A549 (cell line): ENCODE measurements at regions not wholly inside any gene's neighbourhood (a gene's known extent, or its start where the extent isn't known, plus 50 kb on each side); places are given as distances from the start of the nearest gene placed in this dataset.

Experiments
- ATAC-seq, 2 experiments: fragments of 200-7000 bp in 1 of 2; fragments of >200 bp in 1 of 2; cut with Nextera tagmentation in 1 of 2; cut with Tn5 transposase in 1 of 2; 3 replicates each; pipeline versions ENCODE4 v1.8.0 to v1.9.1; 2018 to 2020; ENCODE audit warnings: mild to moderate bottlenecking in 1 of 2, moderate library complexity in 1 of 2
- CTCF ChIA-PET: fragments of 300-600 bp; sonication (Branson Sonifier 250); formaldehyde crosslinking; extraction: SDS; loops from one replicate; lab custom pipeline; 2021; ENCODE audit warnings: antibody characterized with exemption, inconsistent platforms; lab: Yijun Ruan, JAX
- POLR2A ChIA-PET: fragments of 350-600 bp; formaldehyde crosslinking; extraction: SDS; loops from one replicate; lab custom pipeline; 2021; ENCODE audit warnings: antibody characterized with exemption, inconsistent platforms; lab: Yijun Ruan, JAX
- DNase-seq, 2 experiments: peaks; one replicate each; pipeline versions ENCODE4 v3.0.0 to v3.0.0-alpha.2; 2011 to 2016; ENCODE audit warnings: low read depth in 1 of 2, low spot score in 1 of 2
- FAIRE-seq: peaks from 2 replicates; lab custom pipeline; 2011; peaks lifted over from hg19 to GRCh38; lab: Jason Lieb, UNC
- H3K27ac ChIP-seq, 2 experiments: fragments of >200 bp; sonication (Bioruptor Twin); formaldehyde crosslinking; 3 replicates each; pipeline ENCODE4 v1.5.1; 2016 to 2017
- H3K4me1 ChIP-seq: fragments of >200 bp; sonication (Bioruptor Twin); formaldehyde crosslinking; 3 replicates; pipeline ENCODE4 v1.6.1; 2016
- H3K4me2 ChIP-seq: fragments of >200 bp; sonication (Bioruptor Twin); formaldehyde crosslinking; 3 replicates; pipeline ENCODE4 v1.6.1; 2016
- H3K4me3 ChIP-seq: fragments of >200 bp; sonication (Bioruptor Twin); formaldehyde crosslinking; 3 replicates; pipeline ENCODE4 v1.5.1; 2016
- H3K9me3 ChIP-seq: fragments of >200 bp; sonication (Bioruptor Twin); formaldehyde crosslinking; 3 replicates; pipeline ENCODE4 v1.6.1; 2016
- BHLHE40 ChIP-seq: IDR thresholded peaks from 2 replicates; pipeline ENCODE4 v1.6.1; 2012; ENCODE audit warnings: low read depth, low read length, inconsistent platforms
- CEBPB ChIP-seq, 2 experiments: fragments of >200 bp in 1 of 2; sonication (Bioruptor Twin) in 1 of 2; formaldehyde crosslinking in 1 of 2; IDR thresholded peaks; 2 replicates each; pipeline ENCODE4 v1.6.1; 2012 to 2016
- GATA3 ChIP-seq: IDR thresholded peaks from 2 replicates; pipeline ENCODE4 v1.6.1; 2012; ENCODE audit warnings: borderline replicate concordance
- HOXA7 ChIP-seq: fragments of 250-450 bp; sonication (Bioruptor Pico); IDR thresholded peaks from 2 replicates; pipeline ENCODE4 v1.5.0; 2020; ENCODE audit warnings: mild to moderate bottlenecking, moderate library complexity
- HOXB13 ChIP-seq: fragments of 250-450 bp; sonication (Bioruptor Pico); IDR thresholded peaks from 2 replicates; pipeline ENCODE4 v1.5.0; 2020; ENCODE audit warnings: low read depth, mild to moderate bottlenecking, moderate library complexity
- KDM1A ChIP-seq: fragments of 200-600 bp; sonication (generic); IDR thresholded peaks from 2 replicates; pipeline ENCODE4 v1.6.1; 2016; ENCODE audit warnings: low read depth, mild to moderate bottlenecking
- KDM5A ChIP-seq: fragments of 200-600 bp; sonication (generic); IDR thresholded peaks from 2 replicates; pipeline ENCODE4 v1.6.1; 2016; ENCODE audit warnings: antibody characterized with exemption, mild to moderate bottlenecking
- MAFK ChIP-seq: fragments of 450-650 bp; IDR thresholded peaks from 2 replicates; pipeline ENCODE4 v1.6.1; 2014; ENCODE audit not compliant: partially characterized antibody
- MAZ ChIP-seq: fragments of 150-350 bp; IDR thresholded peaks from 2 replicates; pipeline ENCODE4 v1.6.1; 2014; ENCODE audit warnings: antibody characterized with exemption, low read depth, low read length, borderline replicate concordance
- MYC ChIP-seq: IDR thresholded peaks from 2 replicates; pipeline ENCODE4 v1.6.1; 2012; ENCODE audit warnings: mild to moderate bottlenecking, inconsistent platforms, low read length, improper control_type of control experiment, borderline replicate concordance
- NFE2L2 ChIP-seq: fragments of 150-350 bp; conservative IDR thresholded peaks from 2 replicates; pipeline ENCODE4 v1.6.1; 2014; ENCODE audit warnings: low read length
- PHF8 ChIP-seq: fragments of 200-600 bp; sonication (generic); IDR thresholded peaks from 2 replicates; pipeline ENCODE4 v1.6.1; 2016; ENCODE audit warnings: low read depth, mild to moderate bottlenecking, antibody characterized with exemption, moderate library complexity, borderline replicate concordance
- RCOR1 ChIP-seq: fragments of 150-350 bp; IDR thresholded peaks from 2 replicates; pipeline ENCODE4 v1.6.1; 2014; ENCODE audit warnings: antibody characterized with exemption, low read length, low read depth
- RNF2 ChIP-seq: fragments of 200-600 bp; sonication (generic); IDR thresholded peaks from 2 replicates; pipeline ENCODE4 v1.6.1; 2016; ENCODE audit warnings: low read depth, mild to moderate bottlenecking, antibody characterized with exemption, moderate library complexity, borderline replicate concordance
- SREBF2 ChIP-seq: fragments of 450-650 bp; IDR thresholded peaks from 2 replicates; pipeline ENCODE4 v1.6.1; 2014; ENCODE audit warnings: mild to moderate bottlenecking, moderate library complexity
- TFCP2L1 ChIP-seq: fragments of 250-450 bp; sonication (Bioruptor Pico); IDR thresholded peaks from 2 replicates; pipeline ENCODE4 v1.5.0; 2021; ENCODE audit warnings: mild to moderate bottlenecking
- ZSCAN20 ChIP-seq: fragments of 250-450 bp; sonication (Bioruptor Pico); IDR thresholded peaks from 2 replicates; pipeline ENCODE4 v1.8.0; 2022; ENCODE audit warnings: mild to moderate bottlenecking, moderate library complexity
- WGBS: methylation state at CpG from one replicate; pipeline ENCODE4 v1.1.6; 2017; ENCODE audit errors: missing lambda C conversion rate; 5-methylcytosine and 5-hydroxymethylcytosine counted together
- TF ChIP-seq, protein P1 (sequence below): IDR thresholded peaks from 2 replicates; pipeline ENCODE4 v1.6.1; 2012
- TF ChIP-seq, protein P2 (sequence below): fragments of 250-450 bp; sonication (Bioruptor Pico); IDR thresholded peaks from 2 replicates; pipeline ENCODE4 v1.5.0; 2021; ENCODE audit warnings: mild to moderate bottlenecking, moderate library complexity, borderline replicate concordance
- TF ChIP-seq, protein P3 (sequence below): fragments of 150-350 bp; IDR thresholded peaks from 2 replicates; pipeline ENCODE4 v1.6.1; 2014; ENCODE audit warnings: low read depth, mild to moderate bottlenecking, low read length
- TF ChIP-seq, protein P4 (sequence below): IDR thresholded peaks from 2 replicates; pipeline ENCODE4 v1.6.1; 2012; ENCODE audit warnings: low read depth, borderline replicate concordance
- TF ChIP-seq, protein P5 (sequence below): IDR thresholded peaks from 2 replicates; pipeline ENCODE4 v1.6.1; 2012

DNA sequence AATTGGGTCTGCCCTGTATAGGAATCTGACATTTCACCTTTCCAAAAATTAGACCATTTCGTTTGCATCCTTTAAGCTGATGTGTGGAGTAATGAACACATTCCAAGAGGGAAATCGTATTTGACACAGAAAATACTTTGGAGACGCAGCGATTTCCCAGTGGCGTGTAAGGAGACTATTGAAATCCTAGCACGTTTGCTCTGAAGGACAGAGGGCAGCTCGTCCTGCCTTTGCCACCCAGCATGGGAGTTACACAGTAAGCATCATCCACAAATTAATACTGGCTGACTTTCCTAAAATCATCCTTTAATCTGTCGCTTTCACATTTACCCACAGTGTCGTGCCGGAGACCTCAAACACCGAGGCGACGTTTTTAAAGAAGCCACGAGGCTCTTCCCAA, 925.9 kb upstream of the EEF2KMT start:
- CTCF ChIA-PET: interaction anchor here (1.1 kb wide), 1 partner anchor 618 kb away, joined by 3 read pairs; no protein-coding TSS in a partner anchor

GRCh38 chr16:6021276-6021943, 923.8 kb upstream of the EEF2KMT start:
- POLR2A ChIA-PET: no interaction called here
- Histone ChIP-seq H3K4me3 (no peak overlapping the region), H3K4me2 (no peak overlapping the region), H3K4me1 (no peaks in the 10 kb centered on the region), H3K27ac (no peak overlapping the region), H3K9me3 (no peaks in the 10 kb centered on the region)
- TF ChIP-seq NFE2L2 (no peak), MAFK (no peak), HOXA7 (CRISPR knock-in tag) (no peak)
- DNase-seq (no peak), FAIRE-seq (no peak), ATAC-seq (no peak)
- 12% methylated on average over 9 of the region's 9 CpGs for WGBS
- CTCF ChIA-PET: interaction anchor here (1.3 kb wide), 1 partner anchor 622 kb away, joined by 3 read pairs; no protein-coding TSS in a partner anchor

More for the DNA sequence above, 925.9 kb upstream of the EEF2KMT start:
- TF ChIP-seq ZSCAN20 (CRISPR knock-in tag) (no peak), HOXB13 (CRISPR knock-in tag) (no peak), MAZ (no peak), KDM5A (no peak), BHLHE40 (no peak), RCOR1 (no peak), MYC (no peak), GATA3 (no peak), HOXA7 (CRISPR knock-in tag) (no peak)
- TF ChIP-seq, protein P1, sequence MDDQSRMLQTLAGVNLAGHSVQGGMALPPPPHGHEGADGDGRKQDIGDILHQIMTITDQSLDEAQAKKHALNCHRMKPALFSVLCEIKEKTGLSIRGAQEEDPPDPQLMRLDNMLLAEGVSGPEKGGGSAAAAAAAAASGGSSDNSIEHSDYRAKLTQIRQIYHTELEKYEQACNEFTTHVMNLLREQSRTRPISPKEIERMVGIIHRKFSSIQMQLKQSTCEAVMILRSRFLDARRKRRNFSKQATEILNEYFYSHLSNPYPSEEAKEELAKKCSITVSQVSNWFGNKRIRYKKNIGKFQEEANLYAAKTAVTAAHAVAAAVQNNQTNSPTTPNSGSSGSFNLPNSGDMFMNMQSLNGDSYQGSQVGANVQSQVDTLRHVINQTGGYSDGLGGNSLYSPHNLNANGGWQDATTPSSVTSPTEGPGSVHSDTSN: no peak
- TF ChIP-seq, protein P2, sequence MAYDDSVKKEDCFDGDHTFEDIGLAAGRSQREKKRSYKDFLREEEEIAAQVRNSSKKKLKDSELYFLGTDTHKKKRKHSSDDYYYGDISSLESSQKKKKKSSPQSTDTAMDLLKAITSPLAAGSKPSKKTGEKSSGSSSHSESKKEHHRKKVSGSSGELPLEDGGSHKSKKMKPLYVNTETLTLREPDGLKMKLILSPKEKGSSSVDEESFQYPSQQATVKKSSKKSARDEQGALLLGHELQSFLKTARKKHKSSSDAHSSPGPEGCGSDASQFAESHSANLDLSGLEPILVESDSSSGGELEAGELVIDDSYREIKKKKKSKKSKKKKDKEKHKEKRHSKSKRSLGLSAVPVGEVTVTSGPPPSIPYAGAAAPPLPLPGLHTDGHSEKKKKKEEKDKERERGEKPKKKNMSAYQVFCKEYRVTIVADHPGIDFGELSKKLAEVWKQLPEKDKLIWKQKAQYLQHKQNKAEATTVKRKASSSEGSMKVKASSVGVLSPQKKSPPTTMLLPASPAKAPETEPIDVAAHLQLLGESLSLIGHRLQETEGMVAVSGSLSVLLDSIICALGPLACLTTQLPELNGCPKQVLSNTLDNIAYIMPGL (CRISPR knock-in tag): no peak
- TF ChIP-seq, all 56 proteins: peak for 0
- ATAC-seq (no peak), FAIRE-seq (no peak), DNase-seq (no peak)
- no peak overlapping the region for H3K27ac ChIP-seq
- H3K9me3 ChIP-seq: no peaks in the 10 kb centered on the region
- H3K4me3 ChIP-seq: no peak overlapping the region
- WGBS: 34% methylated on average over 14 of the region's 14 CpGs
- no peaks in the 10 kb centered on the region for H3K4me1 ChIP-seq
- no peak overlapping the region for H3K4me2 ChIP-seq
- POLR2A ChIA-PET: no interaction called here

GRCh38 chr16:6020162-6020985, 922.8 kb upstream of the EEF2KMT start:
- no peaks in the 10 kb centered on the region for H3K9me3 ChIP-seq
- 20% methylated on average over 4 of the region's 41 CpGs for WGBS
- no peak overlapping the region for H3K4me2 ChIP-seq
- no peak for TF ChIP-seq CEBPB (IDR thresholded peaks at IDR 0.05)
- no peak for TF ChIP-seq SREBF2
- TF ChIP-seq, protein P3, sequence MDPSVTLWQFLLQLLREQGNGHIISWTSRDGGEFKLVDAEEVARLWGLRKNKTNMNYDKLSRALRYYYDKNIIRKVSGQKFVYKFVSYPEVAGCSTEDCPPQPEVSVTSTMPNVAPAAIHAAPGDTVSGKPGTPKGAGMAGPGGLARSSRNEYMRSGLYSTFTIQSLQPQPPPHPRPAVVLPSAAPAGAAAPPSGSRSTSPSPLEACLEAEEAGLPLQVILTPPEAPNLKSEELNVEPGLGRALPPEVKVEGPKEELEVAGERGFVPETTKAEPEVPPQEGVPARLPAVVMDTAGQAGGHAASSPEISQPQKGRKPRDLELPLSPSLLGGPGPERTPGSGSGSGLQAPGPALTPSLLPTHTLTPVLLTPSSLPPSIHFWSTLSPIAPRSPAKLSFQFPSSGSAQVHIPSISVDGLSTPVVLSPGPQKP: no peak
- TF ChIP-seq KDM1A: no peak
- no peak for TF ChIP-seq PHF8
- no peak for TF ChIP-seq TFCP2L1 (CRISPR knock-in tag)
- TF ChIP-seq KDM5A: no peak
- TF ChIP-seq, protein P4, sequence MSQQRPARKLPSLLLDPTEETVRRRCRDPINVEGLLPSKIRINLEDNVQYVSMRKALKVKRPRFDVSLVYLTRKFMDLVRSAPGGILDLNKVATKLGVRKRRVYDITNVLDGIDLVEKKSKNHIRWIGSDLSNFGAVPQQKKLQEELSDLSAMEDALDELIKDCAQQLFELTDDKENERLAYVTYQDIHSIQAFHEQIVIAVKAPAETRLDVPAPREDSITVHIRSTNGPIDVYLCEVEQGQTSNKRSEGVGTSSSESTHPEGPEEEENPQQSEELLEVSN: no peak
- TF ChIP-seq, protein P5, sequence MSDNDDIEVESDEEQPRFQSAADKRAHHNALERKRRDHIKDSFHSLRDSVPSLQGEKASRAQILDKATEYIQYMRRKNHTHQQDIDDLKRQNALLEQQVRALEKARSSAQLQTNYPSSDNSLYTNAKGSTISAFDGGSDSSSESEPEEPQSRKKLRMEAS: no peak
- no peak for TF ChIP-seq RNF2
- no peaks in the 10 kb centered on the region for H3K4me1 ChIP-seq
- FAIRE-seq: no peak
- ChIA-PET POLR2A (no interaction called here), CTCF (interaction anchor here (1.3 kb wide), 1 partner anchor 623 kb away, joined by 3 read pairs; no protein-coding TSS in a partner anchor)
- no peak for DNase-seq
- no peak overlapping the region for H3K4me3 ChIP-seq
- no peak overlapping the region for H3K27ac ChIP-seq
- no peak for ATAC-seq
